ENCODE measurements at regions not wholly inside any gene's neighbourhood (a gene's known extent, or its start where the extent isn't known, plus 50 kb on each side); places are given as distances from the start of the nearest gene placed in this dataset.

DNA sequence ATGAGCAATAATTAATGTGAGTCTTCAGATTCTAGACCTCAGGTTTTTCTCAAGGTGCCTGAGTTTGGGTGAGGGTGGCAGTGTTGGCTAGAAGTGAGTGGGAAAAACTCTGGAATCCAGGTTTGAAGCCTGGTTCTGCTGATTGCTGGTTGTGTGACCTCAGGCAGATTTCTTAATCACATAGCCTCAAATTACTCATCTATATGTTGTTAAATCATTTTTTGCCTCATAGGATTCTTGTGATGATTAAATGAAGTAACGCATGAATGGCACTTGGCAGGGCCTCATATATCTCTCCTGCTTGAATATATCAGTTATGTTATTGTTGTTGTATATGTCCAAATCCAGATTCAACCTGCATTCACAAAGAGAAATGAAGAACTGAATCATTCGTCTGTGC is 60.5 kb downstream of the NR2F2 start:
- Histone ChIP-seq H3K4me1 (ENCODE audit: control insufficient read depth, insufficient read depth, low read length) (peaks cover 7% of the 10 kb centered on the region), H3K27me3 (ENCODE audit: control insufficient read depth in 1 of 2, insufficient read depth in 2 of 2, low read length in 2 of 2) (no peaks in the 10 kb centered on the region), H3K27ac (ENCODE audit: low read length) (no peak overlapping the region)

DNA sequence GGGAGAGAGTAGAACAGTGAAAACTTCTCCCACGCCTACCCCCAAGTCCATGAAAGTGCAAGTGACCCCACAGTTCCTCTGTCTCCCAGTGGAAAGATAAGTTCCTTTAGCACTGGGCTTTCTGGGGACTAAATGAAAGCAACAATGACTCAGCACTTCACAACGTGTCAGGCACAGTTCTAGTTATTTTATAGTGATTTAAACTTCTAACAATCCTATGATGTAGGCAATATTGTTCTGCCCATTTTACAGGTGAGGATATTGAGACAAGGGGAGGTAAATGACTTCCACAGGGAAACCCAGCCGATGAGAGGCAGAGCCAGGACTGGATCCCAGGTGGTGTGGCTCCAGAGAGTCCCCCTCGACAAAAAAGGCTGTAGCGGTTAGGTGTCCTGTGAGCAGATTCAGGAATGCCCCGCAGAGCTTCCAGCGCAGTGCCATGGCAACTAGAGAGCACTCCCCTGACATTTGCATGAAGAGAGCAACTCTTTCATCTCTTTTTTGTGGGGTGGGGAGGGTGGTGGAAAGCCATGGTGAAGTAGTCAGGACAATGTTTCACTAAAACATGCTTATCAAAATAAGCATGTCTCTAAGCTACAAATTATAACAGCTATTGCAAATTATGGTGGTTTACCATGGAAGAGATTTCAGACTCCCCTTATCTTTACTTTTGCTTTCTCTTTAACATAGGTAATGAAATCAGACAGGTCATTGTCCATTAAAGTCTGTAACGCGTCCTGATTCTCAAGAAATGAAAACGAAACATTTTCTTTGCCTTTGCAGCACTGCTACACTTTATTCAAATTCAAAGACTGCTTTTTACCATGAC is 62.1 kb downstream of the NR2F2 start:
- peaks cover 0 to 4% of the 10 kb centered on the region in 2 donors for H3K36me3 ChIP-seq (ENCODE audit: control insufficient read depth in 2 of 2, insufficient read depth in 2 of 2, low read length in 2 of 2)
- no peak overlapping the region for H3K27ac ChIP-seq (ENCODE audit: low read length)
- H3K4me3 ChIP-seq (ENCODE audit: low read length in 2 of 2), result no peak overlapping the region
- H3K4me1 ChIP-seq (ENCODE audit: control insufficient read depth, insufficient read depth, low read length), result peaks cover 7% of the 10 kb centered on the region
- H3K9me3 ChIP-seq (ENCODE audit: control insufficient read depth in 2 of 2, low read length in 2 of 2), result no peaks in the 10 kb centered on the region
- no peak overlapping the region for H3K9ac ChIP-seq (ENCODE audit: low read length in 2 of 2)
- H3K27me3 ChIP-seq (ENCODE audit: control insufficient read depth in 1 of 2, insufficient read depth in 2 of 2, low read length in 2 of 2), result no peaks in the 10 kb centered on the region

More for the DNA sequence above, 60.5 kb downstream of the NR2F2 start:
- Histone ChIP-seq H3K36me3 (ENCODE audit: control insufficient read depth in 2 of 2, insufficient read depth in 2 of 2, low read length in 2 of 2) (peaks cover 0 to 2% of the 10 kb centered on the region in 2 donors), H3K9me3 (ENCODE audit: control insufficient read depth in 2 of 2, low read length in 2 of 2) (no peaks in the 10 kb centered on the region), H3K4me3 (ENCODE audit: low read length in 2 of 2) (no peak overlapping the region), H3K9ac (ENCODE audit: low read length in 2 of 2) (no peak overlapping the region)

DNA sequence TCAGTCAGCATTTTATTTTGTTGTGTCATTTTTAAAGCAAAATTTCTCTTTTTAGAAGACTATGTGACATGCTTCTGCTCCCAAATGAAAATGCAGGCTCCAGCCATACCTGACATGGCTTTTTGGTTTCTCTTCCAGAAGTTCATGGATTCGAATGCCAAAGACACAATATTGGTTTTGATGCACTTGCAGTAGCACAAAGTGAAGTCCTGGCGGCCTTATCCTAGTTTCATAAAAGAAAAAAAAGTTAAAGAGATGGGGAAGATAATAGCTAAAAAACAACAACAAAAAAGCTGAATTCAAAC is 62.7 kb downstream of the NR2F2 start:
- Histone ChIP-seq H3K4me3 (ENCODE audit: low read length in 2 of 2) (no peak overlapping the region), H3K27me3 (ENCODE audit: control insufficient read depth in 1 of 2, insufficient read depth in 2 of 2, low read length in 2 of 2) (no peaks in the 10 kb centered on the region), H3K27ac (ENCODE audit: low read length) (no peak overlapping the region), H3K9me3 (ENCODE audit: control insufficient read depth in 2 of 2, low read length in 2 of 2) (no peaks in the 10 kb centered on the region), H3K36me3 (ENCODE audit: control insufficient read depth in 2 of 2, insufficient read depth in 2 of 2, low read length in 2 of 2) (peaks cover 0 to 4% of the 10 kb centered on the region in 2 donors), H3K9ac (ENCODE audit: low read length in 2 of 2) (no peak overlapping the region), H3K4me1 (ENCODE audit: control insufficient read depth, insufficient read depth, low read length) (peaks cover 7% of the 10 kb centered on the region)

DNA sequence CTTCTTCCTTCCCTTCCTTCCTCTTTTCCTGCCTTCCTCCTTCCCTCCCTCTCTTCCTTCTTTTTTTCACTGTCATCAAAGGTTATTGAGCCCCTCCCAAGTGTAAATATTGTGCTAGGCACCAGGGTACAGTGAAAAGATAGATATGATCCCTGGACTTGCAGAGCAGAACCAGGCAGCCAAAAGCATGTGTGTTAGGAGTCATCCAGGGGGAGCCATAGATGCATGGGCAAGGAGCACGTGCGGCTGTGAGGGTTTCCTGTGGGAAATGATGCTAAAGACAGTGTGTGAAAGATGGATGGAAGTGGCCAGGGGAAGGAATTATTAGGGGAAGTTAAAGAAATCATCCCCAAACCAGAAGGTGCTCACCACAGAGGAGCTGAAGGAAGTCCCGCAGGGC is 65.2 kb downstream of the NR2F2 start:
- Histone ChIP-seq H3K9me3 (ENCODE audit: control insufficient read depth in 2 of 2, low read length in 2 of 2) (no peaks in the 10 kb centered on the region), H3K9ac (ENCODE audit: low read length in 2 of 2) (no peak overlapping the region), H3K36me3 (ENCODE audit: control insufficient read depth in 2 of 2, insufficient read depth in 2 of 2, low read length in 2 of 2) (peaks cover 3 to 6% of the 10 kb centered on the region in 2 donors), H3K4me1 (ENCODE audit: control insufficient read depth, insufficient read depth, low read length) (peaks cover 7% of the 10 kb centered on the region), H3K27ac (ENCODE audit: low read length) (no peak overlapping the region), H3K27me3 (ENCODE audit: control insufficient read depth in 1 of 2, insufficient read depth in 2 of 2, low read length in 2 of 2) (no peaks in the 10 kb centered on the region), H3K4me3 (ENCODE audit: low read length in 2 of 2) (no peak overlapping the region)

DNA sequence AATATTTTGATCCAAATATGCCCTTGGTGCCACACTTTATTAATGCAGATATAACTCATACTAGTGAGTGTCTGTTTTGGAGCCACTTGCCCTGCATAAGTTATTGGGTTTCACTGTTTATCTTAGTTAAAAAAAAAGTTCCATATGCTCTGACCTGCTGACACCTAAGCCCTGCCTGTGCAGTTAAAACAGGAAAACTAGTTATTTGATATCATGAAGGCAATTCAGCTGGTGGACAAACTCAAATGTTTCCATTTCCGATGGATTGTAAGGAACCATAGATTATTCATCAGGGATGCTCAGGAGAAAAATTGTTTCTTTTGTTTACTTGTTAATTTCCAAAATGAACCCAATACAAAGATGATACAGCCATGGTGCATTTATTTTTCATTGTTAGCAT is 68.3 kb downstream of the NR2F2 start:
- Histone ChIP-seq H3K36me3 (ENCODE audit: control insufficient read depth in 2 of 2, insufficient read depth in 2 of 2, low read length in 2 of 2) (peaks cover 3 to 4% of the 10 kb centered on the region in 2 donors), H3K9me3 (ENCODE audit: control insufficient read depth in 2 of 2, low read length in 2 of 2) (no peaks in the 10 kb centered on the region), H3K27ac (ENCODE audit: low read length) (no peak overlapping the region), H3K4me3 (ENCODE audit: low read length in 2 of 2) (no peak overlapping the region), H3K27me3 (ENCODE audit: control insufficient read depth in 1 of 2, insufficient read depth in 2 of 2, low read length in 2 of 2) (no peaks in the 10 kb centered on the region), H3K9ac (ENCODE audit: low read length in 2 of 2) (no peak overlapping the region), H3K4me1 (ENCODE audit: control insufficient read depth, insufficient read depth, low read length) (no peaks in the 10 kb centered on the region)

GRCh38 chr15:96402403-96402802 is 71.9 kb downstream of the NR2F2 start:
- no peaks in the 10 kb centered on the region for H3K4me1 ChIP-seq (ENCODE audit: control insufficient read depth, insufficient read depth, low read length)
- no peak overlapping the region for H3K27ac ChIP-seq (ENCODE audit: low read length)
- H3K9ac ChIP-seq (ENCODE audit: low read length in 2 of 2), result no peak overlapping the region
- H3K4me3 ChIP-seq (ENCODE audit: low read length in 2 of 2), result no peak overlapping the region
- no peaks in the 10 kb centered on the region for H3K9me3 ChIP-seq (ENCODE audit: control insufficient read depth in 2 of 2, low read length in 2 of 2)
- H3K27me3 ChIP-seq (ENCODE audit: control insufficient read depth in 1 of 2, insufficient read depth in 2 of 2, low read length in 2 of 2), result no peaks in the 10 kb centered on the region
- peaks cover 2 to 3% of the 10 kb centered on the region in 2 donors for H3K36me3 ChIP-seq (ENCODE audit: control insufficient read depth in 2 of 2, insufficient read depth in 2 of 2, low read length in 2 of 2)

DNA sequence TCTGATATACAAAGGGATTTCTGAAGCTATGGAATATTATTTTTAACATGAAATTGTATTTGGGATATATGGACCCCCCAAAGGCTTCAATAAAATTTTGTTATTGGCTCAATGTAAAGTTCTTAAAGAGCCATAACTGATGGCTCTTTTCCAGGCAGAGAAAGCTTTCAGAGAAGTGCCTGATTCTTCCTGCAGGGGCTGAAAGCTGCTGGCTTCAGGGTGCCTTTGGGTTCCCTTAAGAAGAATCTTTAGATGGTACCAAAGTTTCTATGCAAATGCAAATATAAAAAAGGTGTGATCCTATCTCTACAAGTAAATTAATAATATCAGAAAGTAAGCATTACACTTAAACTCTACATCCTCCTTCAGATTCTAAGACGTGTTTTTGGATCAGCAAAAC is 72.6 kb downstream of the NR2F2 start:
- Histone ChIP-seq H3K36me3 (ENCODE audit: control insufficient read depth in 2 of 2, insufficient read depth in 2 of 2, low read length in 2 of 2) (peaks cover 2 to 3% of the 10 kb centered on the region in 2 donors), H3K27me3 (ENCODE audit: control insufficient read depth in 1 of 2, insufficient read depth in 2 of 2, low read length in 2 of 2) (peaks cover 0 to 4% of the 10 kb centered on the region in 2 donors), H3K4me1 (ENCODE audit: control insufficient read depth, insufficient read depth, low read length) (no peaks in the 10 kb centered on the region), H3K4me3 (ENCODE audit: low read length in 2 of 2) (no peak overlapping the region), H3K27ac (ENCODE audit: low read length) (no peak overlapping the region), H3K9ac (ENCODE audit: low read length in 2 of 2) (no peak overlapping the region), H3K9me3 (ENCODE audit: control insufficient read depth in 2 of 2, low read length in 2 of 2) (no peaks in the 10 kb centered on the region)

GRCh38 chr15:96403932-96404331 is 73.4 kb downstream of the NR2F2 start:
- H3K36me3 ChIP-seq (ENCODE audit: control insufficient read depth in 2 of 2, insufficient read depth in 2 of 2, low read length in 2 of 2), result peaks cover 2 to 3% of the 10 kb centered on the region in 2 donors
- H3K4me1 ChIP-seq (ENCODE audit: control insufficient read depth, insufficient read depth, low read length), result no peaks in the 10 kb centered on the region
- no peaks in the 10 kb centered on the region for H3K9me3 ChIP-seq (ENCODE audit: control insufficient read depth in 2 of 2, low read length in 2 of 2)
- no peak overlapping the region for H3K27ac ChIP-seq (ENCODE audit: low read length)
- H3K4me3 ChIP-seq (ENCODE audit: low read length in 2 of 2), result no peak overlapping the region
- H3K9ac ChIP-seq (ENCODE audit: low read length in 2 of 2), result no peak overlapping the region
- H3K27me3 ChIP-seq (ENCODE audit: control insufficient read depth in 1 of 2, insufficient read depth in 2 of 2, low read length in 2 of 2), result peaks cover 6 to 11% of the 10 kb centered on the region in 2 donors

DNA sequence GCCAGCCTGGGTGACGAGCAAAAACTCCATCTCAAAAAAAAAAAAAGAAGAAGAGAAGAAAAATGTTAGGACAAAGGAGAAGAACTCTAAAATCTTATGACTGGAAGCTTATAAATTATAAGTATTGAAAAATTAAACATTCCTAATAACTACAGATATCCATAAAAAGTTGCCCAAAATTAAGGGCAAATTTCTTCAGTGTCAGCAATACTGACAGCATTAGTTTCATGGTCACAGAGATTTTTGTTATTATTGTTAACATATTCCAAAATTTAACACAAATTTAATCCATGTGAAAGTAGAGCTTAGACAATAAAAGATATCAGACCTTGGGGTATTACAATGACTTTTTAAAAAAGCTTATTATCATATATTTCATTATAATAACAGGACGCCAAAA is 74.1 kb downstream of the NR2F2 start:
- peaks cover 4% of the 10 kb centered on the region for H3K4me1 ChIP-seq (ENCODE audit: control insufficient read depth, insufficient read depth, low read length)
- H3K27me3 ChIP-seq (ENCODE audit: control insufficient read depth in 1 of 2, insufficient read depth in 2 of 2, low read length in 2 of 2), result peaks cover 6 to 17% of the 10 kb centered on the region in 2 donors
- peaks cover 2% of the 10 kb centered on the region in 2 donors for H3K36me3 ChIP-seq (ENCODE audit: control insufficient read depth in 2 of 2, insufficient read depth in 2 of 2, low read length in 2 of 2)
- H3K9me3 ChIP-seq (ENCODE audit: control insufficient read depth in 2 of 2, low read length in 2 of 2), result no peaks in the 10 kb centered on the region
- no peak overlapping the region for H3K9ac ChIP-seq (ENCODE audit: low read length in 2 of 2)
- H3K27ac ChIP-seq (ENCODE audit: low read length), result no peak overlapping the region
- no peak overlapping the region for H3K4me3 ChIP-seq (ENCODE audit: low read length in 2 of 2)

DNA sequence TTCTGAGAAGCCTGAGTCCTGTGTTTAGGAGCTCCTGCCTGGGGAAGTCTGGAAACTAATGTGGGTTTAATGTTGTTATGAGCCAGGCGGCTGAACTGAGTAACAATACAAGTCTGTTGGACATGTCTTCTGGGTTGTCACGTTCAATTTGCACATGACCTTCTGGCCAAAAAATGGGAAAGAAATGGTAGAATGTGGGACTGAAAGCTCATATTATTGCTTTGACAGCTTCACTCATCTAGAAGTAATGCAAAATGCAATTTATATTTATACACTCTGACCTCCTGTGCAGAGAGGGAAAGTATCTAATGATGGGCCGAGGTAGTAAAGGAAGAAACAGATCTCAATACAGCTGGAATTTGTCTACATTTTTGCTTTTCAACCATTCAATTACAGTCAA is 75.8 kb downstream of the NR2F2 start:
- H3K27ac ChIP-seq (ENCODE audit: low read length), result no peak overlapping the region
- peaks cover 17 to 35% of the 10 kb centered on the region in 2 donors for H3K27me3 ChIP-seq (ENCODE audit: control insufficient read depth in 1 of 2, insufficient read depth in 2 of 2, low read length in 2 of 2)
- H3K36me3 ChIP-seq (ENCODE audit: control insufficient read depth in 2 of 2, insufficient read depth in 2 of 2, low read length in 2 of 2), result no peaks in the 10 kb centered on the region
- no peaks in the 10 kb centered on the region for H3K9me3 ChIP-seq (ENCODE audit: control insufficient read depth in 2 of 2, low read length in 2 of 2)
- no peak overlapping the region for H3K9ac ChIP-seq (ENCODE audit: low read length in 2 of 2)
- H3K4me3 ChIP-seq (ENCODE audit: low read length in 2 of 2), result no peak overlapping the region
- H3K4me1 ChIP-seq (ENCODE audit: control insufficient read depth, insufficient read depth, low read length), result peaks cover 11% of the 10 kb centered on the region

GRCh38 chr15:96406701-96407100 is 76.2 kb downstream of the NR2F2 start:
- H3K4me3 ChIP-seq (ENCODE audit: low read length in 2 of 2), result no peak overlapping the region
- H3K27ac ChIP-seq (ENCODE audit: low read length), result no peak overlapping the region
- H3K4me1 ChIP-seq (ENCODE audit: control insufficient read depth, insufficient read depth, low read length), result peaks cover 11% of the 10 kb centered on the region
- H3K27me3 ChIP-seq (ENCODE audit: control insufficient read depth in 1 of 2, insufficient read depth in 2 of 2, low read length in 2 of 2), result peaks cover 17 to 39% of the 10 kb centered on the region in 2 donors
- H3K36me3 ChIP-seq (ENCODE audit: control insufficient read depth in 2 of 2, insufficient read depth in 2 of 2, low read length in 2 of 2), result no peaks in the 10 kb centered on the region
- H3K9me3 ChIP-seq (ENCODE audit: control insufficient read depth in 2 of 2, low read length in 2 of 2), result no peaks in the 10 kb centered on the region
- H3K9ac ChIP-seq (ENCODE audit: low read length in 2 of 2), result no peak overlapping the region
